ENCODE measurements at regions not wholly inside any gene's neighbourhood (a gene's known extent, or its start where the extent isn't known, plus 50 kb on each side); places are given as distances from the start of the nearest gene placed in this dataset.
"Not testable (repeated sequence)": the region's sequence is repeated elsewhere in the genome, so short reads cannot be mapped to it uniquely, and the experiment has no call there.

GRCh38 chr1:241447031-241447644, 72.4 kb downstream of the FH start:
- WGBS, 2 donors, result 53 to 58% methylated on average over 2 of the region's 2 CpGs
- intact Hi-C loops (cut with DNase I), result no loop called here
- H3K27me3 ChIP-seq, result no peaks in the 10 kb centered on the region
- H3K4me1 ChIP-seq, result no peaks in the 10 kb centered on the region
- no peak overlapping the region for H3K27ac ChIP-seq
- H3K4me3 ChIP-seq (replicated peaks in 1 of 3), result no peak overlapping the region
- DNase-seq, result no peak
- TF ChIP-seq POLR2A (IDR thresholded peaks at IDR 0.05) (no peak), CTCF (IDR thresholded peaks at IDR 0.05) (no peak)
- H3K36me3 ChIP-seq, result no peaks in the 10 kb centered on the region
- no peaks in the 10 kb centered on the region for H3K9me3 ChIP-seq

DNA sequence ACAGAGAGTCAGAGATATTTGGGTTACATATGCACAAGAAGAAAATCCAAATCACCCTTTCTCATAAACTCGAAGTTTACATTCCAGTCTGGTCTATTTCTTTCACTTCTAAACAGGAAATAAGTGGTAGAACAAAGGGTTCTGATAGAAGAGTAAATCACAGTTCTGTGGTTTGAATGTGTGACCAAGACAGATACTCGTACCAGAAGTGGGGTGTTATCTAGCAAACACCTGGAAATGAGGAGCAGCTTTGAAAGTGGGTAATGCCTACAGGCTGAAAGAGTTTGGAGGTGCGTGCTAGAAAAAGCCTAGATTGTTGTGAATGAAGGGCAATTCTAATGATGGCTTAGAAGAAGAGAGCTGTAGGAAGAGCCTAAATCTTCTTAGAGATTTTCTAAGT, 74.7 kb downstream of the FH start:
- no peak overlapping the region for H3K4me3 ChIP-seq (replicated peaks in 1 of 3)
- no peak overlapping the region for H3K27ac ChIP-seq
- H3K36me3 ChIP-seq, result no peaks in the 10 kb centered on the region
- no peak for TF ChIP-seq CTCF (IDR thresholded peaks at IDR 0.05)
- TF ChIP-seq POLR2A (IDR thresholded peaks at IDR 0.05), result no peak
- 29 to 67% methylated on average over 3 of the region's 3 CpGs for WGBS, 2 donors
- no peaks in the 10 kb centered on the region for H3K27me3 ChIP-seq
- intact Hi-C loops (cut with DNase I), result no loop called here
- DNase-seq, result no peak
- no peaks in the 10 kb centered on the region for H3K9me3 ChIP-seq
- H3K4me1 ChIP-seq, result no peaks in the 10 kb centered on the region

- Histone ChIP-seq H3K27me3 (no peaks in the 10 kb centered on the region), H3K27ac (no peak overlapping the region), H3K4me3 (replicated peaks in 1 of 3) (no peak overlapping the region), H3K4me1 (no peaks in the 10 kb centered on the region), H3K9me3 (no peaks in the 10 kb centered on the region), H3K36me3 (no peaks in the 10 kb centered on the region)
- 82 to 89% methylated on average over 2 of the region's 2 CpGs for WGBS, 2 donors
- DNase-seq, result no peak
- no peak for TF ChIP-seq CTCF (IDR thresholded peaks at IDR 0.05)
- no peak for TF ChIP-seq POLR2A (IDR thresholded peaks at IDR 0.05)
- intact Hi-C loops (cut with DNase I), result no loop called here
These were observed 76.0 kb downstream of the FH start for GRCh38 chr1:241443561-241443960.

DNA sequence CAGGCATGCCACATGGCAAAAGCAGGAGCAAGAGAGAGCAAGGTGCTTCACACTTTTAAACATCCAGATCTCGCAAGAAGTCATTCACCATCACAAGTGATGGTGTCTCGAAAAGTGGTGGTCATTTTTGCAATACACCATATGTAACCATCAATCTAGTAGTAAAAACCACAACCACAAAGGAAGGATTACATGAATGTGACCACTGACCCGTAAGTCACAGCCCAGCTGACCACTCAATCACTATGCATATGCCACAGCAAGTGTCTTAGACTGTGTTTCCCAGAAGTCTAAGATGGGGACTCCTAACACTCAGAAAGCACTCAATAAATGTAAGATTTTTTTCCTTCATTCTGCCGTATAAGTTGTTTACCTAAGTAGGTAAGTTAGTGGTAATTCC, 76.9 kb downstream of the FH start:
- H3K36me3 ChIP-seq, result no peaks in the 10 kb centered on the region
- no peak for DNase-seq
- H3K27ac ChIP-seq, result no peak overlapping the region
- TF ChIP-seq CTCF (IDR thresholded peaks at IDR 0.05), result no peak
- no peak for TF ChIP-seq POLR2A (IDR thresholded peaks at IDR 0.05)
- 79 to 92% methylated on average over 4 of the region's 4 CpGs for WGBS, 2 donors
- intact Hi-C loops (cut with DNase I), result no loop called here
- no peak overlapping the region for H3K4me3 ChIP-seq (replicated peaks in 1 of 3)
- no peaks in the 10 kb centered on the region for H3K4me1 ChIP-seq
- no peaks in the 10 kb centered on the region for H3K9me3 ChIP-seq
- H3K27me3 ChIP-seq, result no peaks in the 10 kb centered on the region

- WGBS, 2 donors, result 55 to 57% methylated on average over 2 of the region's 2 CpGs
- H3K36me3 ChIP-seq, result no peaks in the 10 kb centered on the region
- H3K4me1 ChIP-seq, result no peaks in the 10 kb centered on the region
- intact Hi-C loops (cut with DNase I), result no loop called here
- TF ChIP-seq CTCF (IDR thresholded peaks at IDR 0.05), result no peak
- DNase-seq, result no peak
- no peak overlapping the region for H3K4me3 ChIP-seq (replicated peaks in 1 of 3)
- no peaks in the 10 kb centered on the region for H3K9me3 ChIP-seq
- H3K27me3 ChIP-seq, result no peaks in the 10 kb centered on the region
- H3K27ac ChIP-seq, result no peak overlapping the region
These were observed 78.7 kb downstream of the FH start for GRCh38 chr1:241440904-241441303.

- DNase-seq; H3K9me3 ChIP-seq; H3K4me3 ChIP-seq (replicated peaks in 1 of 3); H3K27ac ChIP-seq; H3K36me3 ChIP-seq; H3K27me3 ChIP-seq; H3K4me1 ChIP-seq; intact Hi-C loops (cut with DNase I): not testable (repeated sequence)
- 70 to 83% methylated on average over 2 of the region's 2 CpGs for WGBS, 2 donors
These were observed 80.9 kb downstream of the FH start for GRCh38 chr1:241438686-241439085.
